B cell (primary cell): ENCODE measurements at regions not wholly inside any gene's neighbourhood (a gene's known extent, or its start where the extent isn't known, plus 50 kb on each side); places are given as distances from the start of the nearest gene placed in this dataset.

Experiments used
- EZH2 ChIP-seq: IDR thresholded peaks from 2 replicates; pipeline ENCODE4 v1.6.1; 2012; ENCODE audit warnings: borderline replicate concordance, low read depth, mild to moderate bottlenecking, moderate library complexity, low read length; ENCODE audit not compliant: insufficient read depth, poor library complexity, severe bottlenecking
- TF ChIP-seq, protein P1 (sequence below): fragments of 200-600 bp; IDR thresholded peaks from one replicate; pipeline ENCODE4 v1.8.0; 2022; ENCODE audit warnings: antibody characterized with exemption, mild to moderate bottlenecking

DNA sequence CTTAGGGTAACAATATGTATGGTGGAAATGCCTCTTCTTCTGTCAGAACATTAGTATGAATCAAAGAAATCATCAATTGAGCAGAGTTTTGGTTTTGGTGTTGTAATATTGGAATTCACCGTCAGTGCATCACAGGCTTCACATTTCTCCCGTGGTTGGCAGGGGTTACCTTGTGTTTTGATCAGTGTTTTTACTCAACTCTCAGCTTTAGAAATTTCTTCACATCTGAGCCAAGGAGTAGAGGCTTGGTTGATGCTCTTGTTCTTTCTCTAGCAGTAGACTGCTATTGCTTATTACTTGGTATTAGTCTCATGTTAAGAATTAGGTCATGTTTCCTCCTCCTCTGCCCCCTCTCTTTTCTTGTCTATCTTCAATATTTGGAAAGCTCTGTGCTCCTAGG lies 188.8 kb upstream of the SMIM30 start:
- TF ChIP-seq, protein P1, sequence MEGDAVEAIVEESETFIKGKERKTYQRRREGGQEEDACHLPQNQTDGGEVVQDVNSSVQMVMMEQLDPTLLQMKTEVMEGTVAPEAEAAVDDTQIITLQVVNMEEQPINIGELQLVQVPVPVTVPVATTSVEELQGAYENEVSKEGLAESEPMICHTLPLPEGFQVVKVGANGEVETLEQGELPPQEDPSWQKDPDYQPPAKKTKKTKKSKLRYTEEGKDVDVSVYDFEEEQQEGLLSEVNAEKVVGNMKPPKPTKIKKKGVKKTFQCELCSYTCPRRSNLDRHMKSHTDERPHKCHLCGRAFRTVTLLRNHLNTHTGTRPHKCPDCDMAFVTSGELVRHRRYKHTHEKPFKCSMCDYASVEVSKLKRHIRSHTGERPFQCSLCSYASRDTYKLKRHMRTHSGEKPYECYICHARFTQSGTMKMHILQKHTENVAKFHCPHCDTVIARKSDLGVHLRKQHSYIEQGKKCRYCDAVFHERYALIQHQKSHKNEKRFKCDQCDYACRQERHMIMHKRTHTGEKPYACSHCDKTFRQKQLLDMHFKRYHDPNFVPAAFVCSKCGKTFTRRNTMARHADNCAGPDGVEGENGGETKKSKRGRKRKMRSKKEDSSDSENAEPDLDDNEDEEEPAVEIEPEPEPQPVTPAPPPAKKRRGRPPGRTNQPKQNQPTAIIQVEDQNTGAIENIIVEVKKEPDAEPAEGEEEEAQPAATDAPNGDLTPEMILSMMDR = no peak
- no peak for TF ChIP-seq EZH2
